ENCODE measurements at regions not wholly inside any gene's neighbourhood (a gene's known extent, or its start where the extent isn't known, plus 50 kb on each side); places are given as distances from the start of the nearest gene placed in this dataset.

GRCh38 chr7:81232084-81232799 is 313.4 kb upstream of the SEMA3C start:
- TF ChIP-seq POLR2A (IDR thresholded peaks at IDR 0.05; ENCODE audit: extremely low read depth, insufficient read length), result no peak
- no peak for TF ChIP-seq CTCF (IDR thresholded peaks at IDR 0.05; ENCODE audit: low read depth, low read length)
